WTC11 (cell line): ENCODE measurements at regions not wholly inside any gene's neighbourhood (a gene's known extent, or its start where the extent isn't known, plus 50 kb on each side); places are given as distances from the start of the nearest gene placed in this dataset.

Experiments
- ATAC-seq: fragments of 200-7000 bp; cut with Tn5 transposase; 2 replicates; pipeline ENCODE4 v1.10.0; 2021; ENCODE audit warnings: mild to moderate bottlenecking, moderate library complexity
- CTCF ChIA-PET: fragments of 300-600 bp; sonication (Branson Sonifier 250); formaldehyde crosslinking; loops from one replicate; lab custom pipeline; 2021; ENCODE audit warnings: antibody characterized with exemption; lab: Charles Lee
- POLR2A ChIA-PET: fragments of 350-600 bp; sonication (Branson Sonifier 250); formaldehyde crosslinking; loops from one replicate; lab custom pipeline; 2021; ENCODE audit warnings: antibody characterized with exemption; lab: Charles Lee
- DNase-seq: peaks from one replicate; pipeline ENCODE4 v3.0.0; 2021; ENCODE audit warnings: low spot score
- H3K27ac Mint-ChIP-seq: 2 replicates; pipeline ENCODE4 v1.8.0; 2021; ENCODE audit warnings: mixed read lengths
- H3K27me3 Mint-ChIP-seq: 2 replicates; pipeline ENCODE4 v1.8.0; 2021; ENCODE audit warnings: low read depth, mild to moderate bottlenecking, moderate library complexity, mixed read lengths
- H3K36me3 Mint-ChIP-seq: 2 replicates; pipeline ENCODE4 v1.8.0; 2021; ENCODE audit warnings: mixed read lengths
- H3K4me1 Mint-ChIP-seq: 2 replicates; pipeline ENCODE4 v1.8.0; 2022; ENCODE audit warnings: mixed read lengths
- H3K4me3 Mint-ChIP-seq: 2 replicates; pipeline ENCODE4 v1.8.0; 2021; ENCODE audit warnings: mild to moderate bottlenecking, moderate library complexity, mixed read lengths
- H3K9me3 Mint-ChIP-seq: 2 replicates; pipeline ENCODE4 v1.8.0; 2021; ENCODE audit warnings: mixed read lengths
- CBFB ChIP-seq: sonication (generic); formaldehyde crosslinking; IDR thresholded peaks from 2 replicates; pipeline ENCODE4 v1.8.1; 2022; ENCODE audit warnings: mild to moderate bottlenecking, low read depth, missing genetic modification reagents
- FOXJ3 ChIP-seq: sonication (generic); formaldehyde crosslinking; IDR thresholded peaks from 2 replicates; pipeline ENCODE4 v1.9.0; 2021; ENCODE audit warnings: missing genetic modification reagents, mild to moderate bottlenecking, borderline replicate concordance
- FOXK1 ChIP-seq: sonication (generic); formaldehyde crosslinking; IDR thresholded peaks from 2 replicates; pipeline ENCODE4 v1.8.0; 2022; ENCODE audit warnings: mild to moderate bottlenecking, moderate library complexity, missing genetic modification reagents
- GRHL2 ChIP-seq: fragments of 250-450 bp; sonication (Bioruptor Pico); IDR thresholded peaks from 2 replicates; pipeline ENCODE4 v1.8.0; 2022; ENCODE audit warnings: mild to moderate bottlenecking, moderate library complexity; ENCODE audit not compliant: insufficient replicate concordance, severe bottlenecking
- HMGA2 ChIP-seq: fragments of 250-450 bp; sonication (Bioruptor Pico); IDR thresholded peaks from 2 replicates; pipeline ENCODE4 v1.4.0; 2021; ENCODE audit warnings: mild to moderate bottlenecking, moderate library complexity
- JUN ChIP-seq: sonication (generic); formaldehyde crosslinking; IDR thresholded peaks from 2 replicates; pipeline ENCODE4 v1.8.0; 2023; ENCODE audit warnings: mild to moderate bottlenecking, missing genetic modification reagents
- NFATC4 ChIP-seq: fragments of 250-450 bp; sonication (Bioruptor Pico); IDR thresholded peaks from 2 replicates; pipeline ENCODE4 v1.9.0; 2021; ENCODE audit warnings: mild to moderate bottlenecking
- NFYB ChIP-seq: sonication (generic); formaldehyde crosslinking; conservative IDR thresholded peaks from 2 replicates; pipeline ENCODE4 v1.8.0; 2022; ENCODE audit warnings: low read depth, missing genetic modification reagents
- SOX15 ChIP-seq: fragments of 250-450 bp; sonication (Bioruptor Pico); IDR thresholded peaks from 2 replicates; pipeline ENCODE4 v1.9.0; 2021; ENCODE audit warnings: mild to moderate bottlenecking
- SP1 ChIP-seq: sonication (generic); formaldehyde crosslinking; conservative IDR thresholded peaks from 2 replicates; pipeline ENCODE4 v1.8.1; 2022; ENCODE audit warnings: missing genetic modification reagents
- TP53 ChIP-seq: sonication (generic); formaldehyde crosslinking; IDR thresholded peaks from 2 replicates; pipeline ENCODE4 v1.8.1; 2023; ENCODE audit warnings: mild to moderate bottlenecking, missing genetic modification reagents
- ZNF138 ChIP-seq: sonication (generic); formaldehyde crosslinking; conservative IDR thresholded peaks from 2 replicates; pipeline ENCODE4 v1.8.1; 2022; ENCODE audit warnings: mild to moderate bottlenecking, moderate library complexity, missing genetic modification reagents
- ZNF219 ChIP-seq: sonication (generic); formaldehyde crosslinking; IDR thresholded peaks from 2 replicates; pipeline ENCODE4 v1.8.0; 2023; ENCODE audit warnings: missing genetic modification reagents, mild to moderate bottlenecking, borderline replicate concordance
- TF ChIP-seq, protein P1 (sequence below): sonication (generic); formaldehyde crosslinking; conservative IDR thresholded peaks from 2 replicates; pipeline ENCODE4 v1.8.1; 2023; ENCODE audit warnings: mild to moderate bottlenecking, low read depth, missing genetic modification reagents, moderate library complexity
- TF ChIP-seq, protein P2 (sequence below): sonication (generic); formaldehyde crosslinking; IDR thresholded peaks from 2 replicates; pipeline ENCODE4 v1.8.0; 2022; ENCODE audit warnings: mild to moderate bottlenecking, missing genetic modification reagents
- TF ChIP-seq, protein P3 (sequence below): sonication (generic); formaldehyde crosslinking; IDR thresholded peaks from 2 replicates; pipeline ENCODE4 v1.8.1; 2023; ENCODE audit warnings: mild to moderate bottlenecking, missing genetic modification reagents
- TF ChIP-seq, protein P4 (sequence below): sonication (generic); formaldehyde crosslinking; IDR thresholded peaks from 2 replicates; pipeline ENCODE4 v1.8.0; 2022; ENCODE audit warnings: mild to moderate bottlenecking, missing genetic modification reagents

DNA sequence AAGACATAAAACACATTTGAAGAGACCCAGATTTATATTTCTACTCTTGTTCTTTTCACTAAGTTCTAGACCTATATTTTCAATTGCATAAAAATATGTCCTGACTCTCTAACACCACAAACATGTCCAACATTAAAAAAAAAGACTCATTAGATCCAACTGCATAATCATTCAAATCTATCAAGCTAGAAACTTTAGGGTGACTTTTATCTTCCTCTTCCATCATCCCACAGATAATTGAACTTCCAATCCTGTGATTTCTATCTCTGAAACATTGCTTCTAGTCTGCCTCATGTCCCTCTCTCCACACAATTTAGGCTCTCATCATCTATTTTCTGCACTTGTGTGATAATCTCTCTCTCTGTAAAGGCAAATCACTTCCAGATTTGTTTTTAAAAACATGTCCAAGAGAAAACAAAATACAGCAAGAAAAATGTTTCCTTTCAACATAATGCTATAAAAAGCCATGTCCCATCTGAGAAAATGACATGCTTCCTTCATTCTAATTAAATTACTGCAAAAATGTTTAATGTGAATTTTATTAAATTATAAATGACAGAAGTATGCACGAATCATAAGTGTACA, 615.9 kb downstream of the RNF144B start (continued):
- TF ChIP-seq, protein P1, sequence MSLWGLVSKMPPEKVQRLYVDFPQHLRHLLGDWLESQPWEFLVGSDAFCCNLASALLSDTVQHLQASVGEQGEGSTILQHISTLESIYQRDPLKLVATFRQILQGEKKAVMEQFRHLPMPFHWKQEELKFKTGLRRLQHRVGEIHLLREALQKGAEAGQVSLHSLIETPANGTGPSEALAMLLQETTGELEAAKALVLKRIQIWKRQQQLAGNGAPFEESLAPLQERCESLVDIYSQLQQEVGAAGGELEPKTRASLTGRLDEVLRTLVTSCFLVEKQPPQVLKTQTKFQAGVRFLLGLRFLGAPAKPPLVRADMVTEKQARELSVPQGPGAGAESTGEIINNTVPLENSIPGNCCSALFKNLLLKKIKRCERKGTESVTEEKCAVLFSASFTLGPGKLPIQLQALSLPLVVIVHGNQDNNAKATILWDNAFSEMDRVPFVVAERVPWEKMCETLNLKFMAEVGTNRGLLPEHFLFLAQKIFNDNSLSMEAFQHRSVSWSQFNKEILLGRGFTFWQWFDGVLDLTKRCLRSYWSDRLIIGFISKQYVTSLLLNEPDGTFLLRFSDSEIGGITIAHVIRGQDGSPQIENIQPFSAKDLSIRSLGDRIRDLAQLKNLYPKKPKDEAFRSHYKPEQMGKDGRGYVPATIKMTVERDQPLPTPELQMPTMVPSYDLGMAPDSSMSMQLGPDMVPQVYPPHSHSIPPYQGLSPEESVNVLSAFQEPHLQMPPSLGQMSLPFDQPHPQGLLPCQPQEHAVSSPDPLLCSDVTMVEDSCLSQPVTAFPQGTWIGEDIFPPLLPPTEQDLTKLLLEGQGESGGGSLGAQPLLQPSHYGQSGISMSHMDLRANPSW (CRISPR knock-in tag), result no peak
- TF ChIP-seq GRHL2 (no peak), ZNF219 (no peak), FOXJ3 (CRISPR knock-in tag) (no peak), NFYB (CRISPR knock-in tag) (no peak), SOX15 (CRISPR knock-in tag) (no peak), NFATC4 (CRISPR knock-in tag) (no peak)
- TF ChIP-seq, protein P2, sequence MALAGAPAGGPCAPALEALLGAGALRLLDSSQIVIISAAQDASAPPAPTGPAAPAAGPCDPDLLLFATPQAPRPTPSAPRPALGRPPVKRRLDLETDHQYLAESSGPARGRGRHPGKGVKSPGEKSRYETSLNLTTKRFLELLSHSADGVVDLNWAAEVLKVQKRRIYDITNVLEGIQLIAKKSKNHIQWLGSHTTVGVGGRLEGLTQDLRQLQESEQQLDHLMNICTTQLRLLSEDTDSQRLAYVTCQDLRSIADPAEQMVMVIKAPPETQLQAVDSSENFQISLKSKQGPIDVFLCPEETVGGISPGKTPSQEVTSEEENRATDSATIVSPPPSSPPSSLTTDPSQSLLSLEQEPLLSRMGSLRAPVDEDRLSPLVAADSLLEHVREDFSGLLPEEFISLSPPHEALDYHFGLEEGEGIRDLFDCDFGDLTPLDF (CRISPR knock-in tag), result no peak
- TF ChIP-seq, all 79 proteins: peak for 0

DNA sequence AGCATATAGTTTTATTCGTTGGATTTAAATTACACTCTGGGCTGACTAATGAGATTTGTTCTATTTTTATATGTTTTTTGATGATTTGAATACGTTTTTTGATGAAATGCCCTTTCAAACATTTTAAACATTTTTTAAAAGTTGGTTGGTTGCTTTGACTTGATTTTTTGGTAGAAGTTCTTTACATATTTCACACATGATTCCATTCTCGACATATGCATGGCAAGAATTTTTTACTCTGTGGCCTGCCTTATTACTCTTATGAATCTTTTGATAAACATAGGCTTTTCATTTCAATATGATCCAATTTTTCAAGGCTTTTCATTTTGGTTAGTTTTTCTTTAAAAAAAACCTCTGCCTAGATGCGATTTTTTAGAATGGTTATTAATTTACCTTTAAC, 617.0 kb downstream of the RNF144B start:
- no peaks in the 10 kb centered on the region for H3K4me1 Mint-ChIP-seq
- no peaks in the 10 kb centered on the region for H3K36me3 Mint-ChIP-seq
- ATAC-seq, result no peak

DNA sequence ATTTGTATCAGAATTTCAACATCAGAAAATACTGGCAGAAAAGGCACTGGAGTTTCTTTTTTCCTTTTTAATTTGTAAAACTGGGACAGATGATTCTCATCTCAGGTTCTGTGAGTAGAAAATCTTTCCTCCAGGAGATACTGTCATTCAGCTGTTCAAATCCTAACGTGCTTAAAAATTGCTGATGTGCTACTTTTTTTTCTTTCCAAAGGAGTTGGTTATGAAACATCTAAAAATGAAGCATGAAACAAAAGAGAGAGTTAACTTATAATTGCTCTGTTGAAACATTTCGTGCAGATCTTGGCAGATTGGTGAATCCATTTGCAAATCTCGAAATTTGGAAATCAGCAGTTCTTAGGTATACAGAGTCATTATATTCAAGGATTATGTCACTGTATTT, 622.6 kb downstream of the RNF144B start:
- TF ChIP-seq HMGA2 (CRISPR knock-in tag) (no peak), NFYB (CRISPR knock-in tag) (no peak), JUN (CRISPR knock-in tag) (no peak), TP53 (CRISPR knock-in tag) (no peak)
- TF ChIP-seq, protein P3, sequence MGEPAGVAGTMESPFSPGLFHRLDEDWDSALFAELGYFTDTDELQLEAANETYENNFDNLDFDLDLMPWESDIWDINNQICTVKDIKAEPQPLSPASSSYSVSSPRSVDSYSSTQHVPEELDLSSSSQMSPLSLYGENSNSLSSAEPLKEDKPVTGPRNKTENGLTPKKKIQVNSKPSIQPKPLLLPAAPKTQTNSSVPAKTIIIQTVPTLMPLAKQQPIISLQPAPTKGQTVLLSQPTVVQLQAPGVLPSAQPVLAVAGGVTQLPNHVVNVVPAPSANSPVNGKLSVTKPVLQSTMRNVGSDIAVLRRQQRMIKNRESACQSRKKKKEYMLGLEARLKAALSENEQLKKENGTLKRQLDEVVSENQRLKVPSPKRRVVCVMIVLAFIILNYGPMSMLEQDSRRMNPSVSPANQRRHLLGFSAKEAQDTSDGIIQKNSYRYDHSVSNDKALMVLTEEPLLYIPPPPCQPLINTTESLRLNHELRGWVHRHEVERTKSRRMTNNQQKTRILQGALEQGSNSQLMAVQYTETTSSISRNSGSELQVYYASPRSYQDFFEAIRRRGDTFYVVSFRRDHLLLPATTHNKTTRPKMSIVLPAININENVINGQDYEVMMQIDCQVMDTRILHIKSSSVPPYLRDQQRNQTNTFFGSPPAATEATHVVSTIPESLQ (CRISPR knock-in tag), result no peak
- ChIA-PET CTCF (interaction anchor here (0.6 kb wide), 1 partner anchor 20 kb away, joined by 3 read pairs; no protein-coding TSS in a partner anchor), POLR2A (no interaction called here)
- Mint-ChIP-seq H3K36me3 (no peaks in the 10 kb centered on the region), H3K27me3 (no peaks in the 10 kb centered on the region), H3K27ac (no peak overlapping the region), H3K4me1 (no peaks in the 10 kb centered on the region), H3K9me3 (no peaks in the 10 kb centered on the region), H3K4me3 (no peak overlapping the region)
- DNase-seq (no peak), ATAC-seq (no peak)

More for the DNA sequence above, 617.0 kb downstream of the RNF144B start:
- Mint-ChIP-seq H3K27ac (no peak overlapping the region), H3K9me3 (no peaks in the 10 kb centered on the region), H3K27me3 (no peaks in the 10 kb centered on the region), H3K4me3 (no peak overlapping the region)
- ChIA-PET POLR2A (no interaction called here), CTCF (no interaction called here)
- no peak for TF ChIP-seq SP1
- TF ChIP-seq ZNF138, result no peak
- no peak for TF ChIP-seq FOXK1 (CRISPR knock-in tag)
- TF ChIP-seq, protein P4, sequence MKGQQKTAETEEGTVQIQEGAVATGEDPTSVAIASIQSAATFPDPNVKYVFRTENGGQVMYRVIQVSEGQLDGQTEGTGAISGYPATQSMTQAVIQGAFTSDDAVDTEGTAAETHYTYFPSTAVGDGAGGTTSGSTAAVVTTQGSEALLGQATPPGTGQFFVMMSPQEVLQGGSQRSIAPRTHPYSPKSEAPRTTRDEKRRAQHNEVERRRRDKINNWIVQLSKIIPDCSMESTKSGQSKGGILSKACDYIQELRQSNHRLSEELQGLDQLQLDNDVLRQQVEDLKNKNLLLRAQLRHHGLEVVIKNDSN (CRISPR knock-in tag), result no peak
- no peak for TF ChIP-seq CBFB (CRISPR knock-in tag)
- DNase-seq, result no peak
